HG02943 (cell line): ENCODE measurements at regions not wholly inside any gene's neighbourhood (a gene's known extent, or its start where the extent isn't known, plus 50 kb on each side); places are given as distances from the start of the nearest gene placed in this dataset.
"Not testable (repeated sequence)": the region's sequence is repeated elsewhere in the genome, so short reads cannot be mapped to it uniquely, and the experiment has no call there.

Source experiments
- ATAC-seq: cut with Tn5 transposase; IDR thresholded peaks from one replicate; pipeline ENCODE4 v1.9.1; 2021; ENCODE audit warnings: mild to moderate bottlenecking, low read depth, moderate library complexity; ENCODE audit not compliant: unreplicated experiment

GRCh38 chr6:112502351-112503090 is 155.4 kb downstream of the RFPL4B start:
- no peak for ATAC-seq

- no peak for ATAC-seq
Measured at GRCh38 chr6:112503091-112503596, 156.0 kb downstream of the RFPL4B start.

GRCh38 chr6:112504621-112505020 is 157.5 kb downstream of the RFPL4B start:
- no peak for ATAC-seq

- no peak for ATAC-seq
Measured at GRCh38 chr6:112511441-112511840, 164.3 kb downstream of the RFPL4B start.

GRCh38 chr6:112513175-112513574 is 166.0 kb downstream of the RFPL4B start:
- no peak for ATAC-seq

GRCh38 chr6:112522587-112522986 is 175.5 kb downstream of the RFPL4B start:
- ATAC-seq = no peak

- no peak for ATAC-seq
Measured at GRCh38 chr6:112524071-112524470, 176.9 kb downstream of the RFPL4B start.

- ATAC-seq = no peak
Measured at GRCh38 chr6:112525749-112526148, 178.6 kb downstream of the RFPL4B start.

GRCh38 chr6:112526594-112526993 is 179.5 kb downstream of the RFPL4B start:
- no peak for ATAC-seq

- ATAC-seq = not testable (repeated sequence)
Measured at GRCh38 chr6:112528306-112528705, 181.2 kb downstream of the RFPL4B start.

- ATAC-seq = no peak
Measured at GRCh38 chr6:112535816-112536215, 188.7 kb downstream of the RFPL4B start.

GRCh38 chr6:112539355-112539754 is 192.2 kb downstream of the RFPL4B start:
- no peak for ATAC-seq

GRCh38 chr6:112541847-112542246 is 194.7 kb downstream of the RFPL4B start:
- ATAC-seq = not testable (repeated sequence)

GRCh38 chr6:112547321-112548085 is 200.4 kb downstream of the RFPL4B start:
- ATAC-seq = not testable (repeated sequence)

GRCh38 chr6:112549749-112550148 is 202.6 kb downstream of the RFPL4B start:
- no peak for ATAC-seq

GRCh38 chr6:112557435-112557834 is 210.3 kb downstream of the RFPL4B start:
- no peak for ATAC-seq

- ATAC-seq = no peak
Measured at GRCh38 chr6:112557961-112558360, 210.8 kb downstream of the RFPL4B start.

GRCh38 chr6:112560651-112561050 is 213.5 kb downstream of the RFPL4B start:
- no peak for ATAC-seq

GRCh38 chr6:112562301-112563231 is 215.4 kb downstream of the RFPL4B start:
- no peak for ATAC-seq

GRCh38 chr6:112563368-112563767 is 216.2 kb downstream of the RFPL4B start:
- no peak for ATAC-seq

GRCh38 chr6:112568066-112568465 is 220.9 kb downstream of the RFPL4B start:
- ATAC-seq = no peak
